MM.1S (cell line): ENCODE measurements at regions not wholly inside any gene's neighbourhood (a gene's known extent, or its start where the extent isn't known, plus 50 kb on each side); places are given as distances from the start of the nearest gene placed in this dataset.

Experiments used
- EZH2 ChIP-seq: fragments of 300-600 bp; sonication (generic); optimal IDR thresholded peaks from 2 replicates; pipeline ENCODE3; 2017; ENCODE audit warnings: low read depth, mild to moderate bottlenecking, antibody characterized with exemption, low read length, mixed read lengths
- TF ChIP-seq, protein P1 (sequence below): fragments of 300-600 bp; sonication (generic); IDR thresholded peaks from 2 replicates; pipeline ENCODE4 v1.5.1; 2016; ENCODE audit warnings: antibody characterized with exemption, low read length, mixed read lengths

DNA sequence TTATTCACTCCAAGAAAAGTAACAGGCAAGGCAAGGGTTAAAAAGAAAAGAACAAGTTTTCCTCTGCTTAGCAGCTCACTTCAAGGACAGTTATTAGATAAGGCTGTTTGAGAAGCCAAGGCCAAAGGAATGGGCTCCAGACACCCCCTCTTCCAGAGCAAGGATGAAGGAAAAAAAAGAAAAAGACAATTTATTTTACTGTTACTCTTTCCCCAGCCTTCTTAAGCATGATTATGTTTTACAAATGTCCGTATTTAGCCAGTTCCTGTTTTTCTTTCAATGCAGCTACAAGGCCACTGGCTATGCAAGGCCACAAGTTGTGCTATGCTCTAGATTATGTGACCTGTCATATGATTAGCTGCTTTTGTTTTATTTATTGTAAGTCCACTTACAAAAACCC is 106.5 kb upstream of the SIMC1 start:
- TF ChIP-seq, protein P1, sequence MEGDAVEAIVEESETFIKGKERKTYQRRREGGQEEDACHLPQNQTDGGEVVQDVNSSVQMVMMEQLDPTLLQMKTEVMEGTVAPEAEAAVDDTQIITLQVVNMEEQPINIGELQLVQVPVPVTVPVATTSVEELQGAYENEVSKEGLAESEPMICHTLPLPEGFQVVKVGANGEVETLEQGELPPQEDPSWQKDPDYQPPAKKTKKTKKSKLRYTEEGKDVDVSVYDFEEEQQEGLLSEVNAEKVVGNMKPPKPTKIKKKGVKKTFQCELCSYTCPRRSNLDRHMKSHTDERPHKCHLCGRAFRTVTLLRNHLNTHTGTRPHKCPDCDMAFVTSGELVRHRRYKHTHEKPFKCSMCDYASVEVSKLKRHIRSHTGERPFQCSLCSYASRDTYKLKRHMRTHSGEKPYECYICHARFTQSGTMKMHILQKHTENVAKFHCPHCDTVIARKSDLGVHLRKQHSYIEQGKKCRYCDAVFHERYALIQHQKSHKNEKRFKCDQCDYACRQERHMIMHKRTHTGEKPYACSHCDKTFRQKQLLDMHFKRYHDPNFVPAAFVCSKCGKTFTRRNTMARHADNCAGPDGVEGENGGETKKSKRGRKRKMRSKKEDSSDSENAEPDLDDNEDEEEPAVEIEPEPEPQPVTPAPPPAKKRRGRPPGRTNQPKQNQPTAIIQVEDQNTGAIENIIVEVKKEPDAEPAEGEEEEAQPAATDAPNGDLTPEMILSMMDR = no peak
- TF ChIP-seq EZH2 = no peak
